SKM-1 (cell line): ENCODE measurements at regions not wholly inside any gene's neighbourhood (a gene's known extent, or its start where the extent isn't known, plus 50 kb on each side); places are given as distances from the start of the nearest gene placed in this dataset.

Experiments
- DNase-seq: peaks from one replicate; lab custom pipeline; 2025; ENCODE audit not compliant: unreplicated experiment; lab: John Stamatoyannopoulos, UW

DNA sequence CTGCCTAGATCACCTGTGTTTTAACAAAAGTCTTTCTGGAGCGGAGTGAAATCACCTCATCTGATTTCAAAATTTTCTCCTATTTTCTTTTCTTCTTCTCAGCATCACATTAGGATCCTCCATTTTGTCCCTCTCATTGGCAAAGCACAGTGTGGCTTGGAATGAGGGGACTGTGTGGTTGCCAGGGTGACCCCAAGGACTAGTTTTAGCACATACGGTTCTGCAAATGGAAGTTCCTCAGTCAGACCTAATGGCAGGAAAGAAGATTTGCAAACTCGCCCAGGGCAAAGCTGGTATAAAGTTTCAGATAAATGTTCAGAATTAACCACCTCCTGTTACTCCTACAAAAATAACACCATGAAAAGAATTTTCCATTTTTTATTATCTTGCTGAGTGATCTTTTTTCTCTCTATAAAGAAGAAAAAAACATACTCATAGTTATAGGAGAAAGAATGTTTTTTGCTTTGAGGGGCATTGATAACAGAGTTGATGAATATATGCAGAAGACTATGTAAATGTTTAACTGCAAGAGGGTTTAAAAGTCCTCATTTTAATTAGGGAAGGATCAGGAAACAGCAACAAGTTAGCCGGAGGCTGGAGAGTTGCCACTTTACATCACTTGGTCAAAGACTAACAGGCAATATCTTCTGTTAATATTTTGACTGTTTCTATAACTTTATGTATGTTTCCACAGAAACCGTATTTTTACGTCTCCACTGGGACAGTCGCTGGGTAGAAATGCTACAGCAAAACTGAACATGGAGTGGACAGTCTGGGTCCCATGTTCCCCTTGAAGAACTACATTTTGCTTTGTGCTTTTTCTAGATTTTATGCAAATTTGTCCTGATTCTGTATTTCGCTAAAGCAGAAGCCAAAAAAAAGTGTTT lies 257.8 kb downstream of the NR2F1-AS1 start:
- no peak for DNase-seq

- no peak for DNase-seq
These were observed 260.0 kb downstream of the NR2F1-AS1 start for GRCh38 chr5:93320920-93321445.

- DNase-seq: no peak
These were observed 267.3 kb downstream of the NR2F1-AS1 start for GRCh38 chr5:93313672-93314071.

DNA sequence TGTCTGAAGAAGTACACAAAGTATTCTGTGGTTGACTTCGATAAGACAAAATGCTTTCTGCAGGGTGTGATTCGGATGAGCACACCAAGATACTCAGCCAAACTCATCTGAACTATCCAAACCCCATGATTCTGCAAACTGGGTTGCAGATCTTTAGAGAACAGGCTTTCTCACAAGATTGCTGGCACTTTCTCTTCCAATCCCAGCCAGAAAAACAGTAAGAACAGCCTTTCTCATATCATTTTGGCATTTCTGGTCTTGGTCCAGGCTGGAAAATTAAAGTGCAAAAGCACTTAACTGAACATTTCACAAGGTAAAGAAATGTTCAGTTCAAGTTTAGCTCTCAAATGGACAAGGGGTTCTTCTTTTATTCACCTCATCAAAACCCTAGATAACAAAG lies 269.1 kb downstream of the NR2F1-AS1 start:
- no peak for DNase-seq

DNA sequence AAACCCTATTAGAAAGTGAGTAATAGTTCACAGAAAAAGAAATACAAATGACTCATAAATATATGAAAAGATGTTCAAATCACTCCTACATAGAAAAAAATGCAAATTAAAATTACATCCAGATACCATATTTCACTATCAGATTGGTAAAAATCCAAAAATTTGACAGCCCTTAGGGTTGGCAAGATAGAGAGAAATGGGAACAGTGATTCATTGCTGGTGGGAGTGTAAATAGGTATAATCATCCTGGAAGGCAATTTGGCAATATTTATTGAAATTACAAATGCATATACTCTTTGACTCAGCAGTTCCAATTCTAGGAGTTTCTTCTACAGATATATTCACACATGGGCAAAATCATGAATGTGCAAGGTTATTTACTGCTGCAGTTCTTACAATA lies 273.5 kb downstream of the NR2F1-AS1 start:
- no peak for DNase-seq

- DNase-seq: no peak
These were observed 275.0 kb downstream of the NR2F1-AS1 start for GRCh38 chr5:93305984-93306383.

DNA sequence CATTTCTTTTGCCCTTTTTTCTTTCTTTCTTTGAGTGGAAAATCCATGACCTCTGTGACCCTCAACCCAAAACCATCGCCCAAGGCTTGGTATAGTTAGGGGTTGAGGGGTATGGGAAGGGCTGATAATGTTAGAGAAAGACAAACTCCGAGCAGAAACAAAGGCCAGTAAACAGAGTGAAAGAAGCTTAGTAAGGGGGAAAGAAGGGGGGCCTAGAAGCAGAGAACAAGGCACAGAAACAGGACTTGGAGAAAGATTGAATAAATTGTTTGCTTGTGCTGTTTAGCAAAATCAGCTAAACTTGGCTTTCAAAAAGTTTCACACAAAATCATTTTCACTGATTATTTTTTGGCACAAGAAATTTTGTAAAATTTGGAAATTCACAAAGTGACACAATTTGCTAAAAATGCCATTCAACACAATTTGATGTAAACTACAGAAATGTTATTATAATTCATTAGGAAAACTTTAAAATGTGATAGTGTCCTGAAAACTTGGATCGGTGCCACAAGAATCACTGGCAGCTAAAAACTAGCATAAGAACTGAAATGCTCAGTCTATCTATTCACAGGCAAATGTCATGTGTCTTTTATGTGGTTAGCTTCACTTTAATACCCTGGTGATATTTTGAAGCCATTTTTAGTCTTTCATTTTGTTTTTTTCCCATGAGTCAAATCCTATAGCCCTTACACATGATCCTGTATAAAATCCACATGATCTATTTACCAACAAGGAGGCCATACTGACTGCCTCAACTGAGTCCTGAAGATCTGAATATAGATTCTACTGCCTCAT lies 276.4 kb downstream of the NR2F1-AS1 start:
- DNase-seq: no peak

DNA sequence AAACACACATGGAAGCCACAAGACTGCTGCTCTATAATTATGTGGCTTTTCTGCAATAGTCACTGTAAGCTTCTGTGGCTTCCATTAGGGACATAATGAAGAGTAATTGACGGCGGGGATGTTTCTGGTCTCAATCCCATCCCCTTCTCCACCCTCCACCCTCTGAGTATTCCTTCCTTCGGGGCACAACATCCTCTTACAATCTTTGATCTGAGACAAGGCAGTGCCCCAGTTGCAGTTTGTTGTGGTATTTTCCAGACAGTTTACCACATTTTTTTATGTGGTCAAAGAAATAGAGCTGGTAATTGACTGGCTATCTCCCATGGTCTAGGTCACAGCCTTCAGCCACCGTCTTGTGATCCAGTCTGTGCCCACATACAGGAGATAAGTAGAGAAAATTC lies 277.7 kb downstream of the NR2F1-AS1 start:
- DNase-seq: no peak

GRCh38 chr5:93302711-93303110 lies 278.3 kb downstream of the NR2F1-AS1 start:
- DNase-seq: no peak

- DNase-seq: no peak
These were observed 280.1 kb downstream of the NR2F1-AS1 start for GRCh38 chr5:93300945-93301344.

DNA sequence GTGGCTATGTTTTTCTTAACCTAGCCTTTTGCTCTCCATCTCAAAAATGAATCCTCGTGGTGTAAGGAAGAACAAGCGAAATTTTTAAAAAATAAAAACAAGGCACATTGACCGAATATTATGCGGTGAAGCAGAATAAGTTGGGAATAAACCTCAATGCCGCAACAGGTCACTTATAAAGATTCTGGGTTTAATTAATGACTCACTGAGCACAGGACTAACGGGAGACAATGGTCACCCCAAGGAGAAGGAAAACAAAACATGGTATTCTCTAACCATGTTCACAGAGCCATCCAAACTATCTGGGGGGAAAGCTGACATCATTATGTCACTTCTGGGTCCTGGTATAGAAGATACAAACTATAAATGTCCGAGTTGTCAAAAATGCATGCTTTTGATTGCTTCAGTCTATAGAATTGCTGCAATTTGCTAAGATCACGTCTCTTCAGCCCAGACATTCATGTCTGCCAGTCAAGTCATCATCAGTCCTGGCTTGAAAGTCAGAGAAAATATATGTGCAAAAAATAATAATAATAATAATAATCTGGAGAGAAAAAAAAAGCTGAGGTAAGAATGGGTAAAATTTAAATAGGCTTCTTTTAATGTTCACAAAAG lies 280.6 kb downstream of the NR2F1-AS1 start:
- no peak for DNase-seq

- DNase-seq: no peak
These were observed 281.2 kb downstream of the NR2F1-AS1 start for GRCh38 chr5:93299681-93300308.

DNA sequence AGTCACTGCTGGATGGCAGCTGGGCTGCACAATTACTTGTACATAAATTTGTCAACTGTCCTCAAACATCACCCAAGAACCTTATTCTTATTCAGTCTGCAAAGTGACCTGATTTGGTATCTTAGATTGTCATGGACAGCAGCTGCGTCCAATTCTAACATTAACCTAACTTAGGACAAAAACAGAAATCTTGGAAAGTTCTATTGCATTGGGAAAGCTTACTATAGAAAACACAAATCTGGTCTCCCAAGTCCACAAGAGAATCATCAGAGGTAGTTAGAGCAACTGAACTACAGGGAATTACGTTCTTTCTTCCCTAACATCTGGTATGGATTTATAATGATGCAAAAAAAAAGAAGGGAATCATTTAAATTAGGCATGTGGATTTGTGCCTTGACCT lies 283.9 kb downstream of the NR2F1-AS1 start:
- no peak for DNase-seq

DNA sequence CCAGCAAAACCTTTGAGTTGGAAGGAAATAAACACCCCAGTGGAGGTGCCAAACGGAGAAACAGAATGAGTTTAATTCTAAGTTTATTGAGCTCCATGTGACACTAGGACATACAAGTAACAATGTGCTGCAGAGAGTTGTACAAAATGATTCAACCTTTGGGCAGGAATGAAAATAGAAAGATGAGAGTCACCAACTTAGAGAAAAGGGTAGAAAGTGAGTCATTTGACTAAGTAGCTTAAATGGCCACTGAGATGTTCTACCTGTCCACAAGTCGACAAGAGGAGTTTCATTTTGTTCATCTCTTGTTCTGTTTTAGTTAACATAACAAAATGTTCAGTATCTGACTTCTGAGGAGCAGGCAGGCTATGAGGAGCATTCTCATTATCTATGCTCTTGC lies 284.7 kb downstream of the NR2F1-AS1 start:
- DNase-seq: no peak

GRCh38 chr5:93294996-93295395 lies 286.0 kb downstream of the NR2F1-AS1 start:
- no peak for DNase-seq

DNA sequence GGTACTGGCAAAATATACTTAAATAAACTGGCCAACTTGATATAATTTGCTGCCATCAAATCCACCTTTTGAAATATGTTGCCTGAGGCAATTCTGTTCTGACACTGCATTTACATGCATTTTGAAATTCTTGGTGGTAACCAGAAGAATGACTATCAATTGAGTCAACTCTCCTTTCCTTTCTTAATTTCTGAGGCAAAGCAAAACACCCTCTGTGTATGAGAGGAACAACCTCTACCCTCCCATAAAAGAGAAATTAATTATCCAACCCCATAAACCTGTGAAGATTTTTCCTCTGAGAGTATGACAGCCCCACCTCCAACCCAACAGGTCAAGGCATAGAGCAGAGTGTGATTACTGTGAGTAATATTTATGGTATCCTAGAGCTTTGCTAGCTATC lies 286.8 kb downstream of the NR2F1-AS1 start:
- DNase-seq: no peak

GRCh38 chr5:93289942-93290341 lies 291.1 kb downstream of the NR2F1-AS1 start:
- no peak for DNase-seq

DNA sequence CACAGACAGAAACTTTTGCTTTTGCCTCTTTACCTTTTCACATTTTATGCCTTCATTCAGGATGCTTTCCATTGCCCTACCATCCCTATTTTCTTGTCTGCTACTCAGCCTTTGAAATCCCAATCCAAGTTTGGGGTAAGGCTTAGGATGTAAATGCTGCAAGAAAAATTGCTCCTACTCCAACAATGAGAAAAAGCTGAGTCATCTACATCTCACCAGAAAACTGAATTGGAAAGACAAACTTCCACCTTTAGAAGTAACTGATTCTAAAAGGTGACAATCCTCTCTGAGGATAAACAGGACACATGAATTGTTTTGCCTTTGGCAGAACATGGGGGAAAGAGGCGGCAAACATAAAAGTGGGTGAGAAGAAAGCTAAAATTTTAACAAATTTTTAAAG lies 295.6 kb downstream of the NR2F1-AS1 start:
- no peak for DNase-seq

DNA sequence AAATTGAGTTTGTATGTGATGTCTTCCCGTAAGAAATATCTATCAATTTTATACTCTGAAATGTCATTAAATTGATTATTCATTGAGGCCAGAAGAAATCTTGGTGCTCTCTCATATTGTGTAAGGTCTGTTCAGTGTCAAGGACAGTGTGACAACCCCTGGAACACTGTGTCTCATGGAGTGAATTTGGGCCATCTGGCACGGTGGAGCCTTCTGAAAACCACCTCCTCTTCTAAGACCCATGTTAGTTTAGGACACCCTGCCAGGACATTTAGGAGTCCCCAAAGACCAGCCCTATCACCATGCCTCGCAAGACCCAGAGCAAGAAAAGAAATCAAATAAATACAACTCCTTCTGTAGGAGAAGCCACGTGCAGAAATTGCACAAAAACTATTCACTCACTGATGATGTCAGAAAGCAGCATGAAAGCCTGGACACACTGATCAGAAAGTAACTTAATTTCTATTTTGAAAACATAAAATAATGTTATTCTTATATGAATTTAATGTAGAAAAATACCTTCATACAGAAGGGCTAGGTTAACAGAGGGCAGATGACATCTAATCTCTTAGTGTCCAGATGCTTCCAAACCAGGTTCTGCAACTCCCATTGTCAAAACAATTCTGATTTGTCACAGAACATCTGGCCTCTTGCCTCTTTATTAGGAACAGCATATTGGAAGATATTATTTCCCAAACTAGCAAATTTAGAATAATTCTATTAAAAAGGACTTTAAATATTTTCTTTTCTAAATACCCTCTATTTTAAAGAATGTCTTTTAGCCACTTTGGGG lies 298.8 kb downstream of the NR2F1-AS1 start:
- DNase-seq: no peak

GRCh38 chr5:93280518-93280917 lies 300.5 kb downstream of the NR2F1-AS1 start:
- DNase-seq: no peak
